ENCODE measurements at regions not wholly inside any gene's neighbourhood (a gene's known extent, or its start where the extent isn't known, plus 50 kb on each side); places are given as distances from the start of the nearest gene placed in this dataset.
A peak's percentile ranks its signal among the peaks of the same experiment; 100 is the strongest.

DNA sequence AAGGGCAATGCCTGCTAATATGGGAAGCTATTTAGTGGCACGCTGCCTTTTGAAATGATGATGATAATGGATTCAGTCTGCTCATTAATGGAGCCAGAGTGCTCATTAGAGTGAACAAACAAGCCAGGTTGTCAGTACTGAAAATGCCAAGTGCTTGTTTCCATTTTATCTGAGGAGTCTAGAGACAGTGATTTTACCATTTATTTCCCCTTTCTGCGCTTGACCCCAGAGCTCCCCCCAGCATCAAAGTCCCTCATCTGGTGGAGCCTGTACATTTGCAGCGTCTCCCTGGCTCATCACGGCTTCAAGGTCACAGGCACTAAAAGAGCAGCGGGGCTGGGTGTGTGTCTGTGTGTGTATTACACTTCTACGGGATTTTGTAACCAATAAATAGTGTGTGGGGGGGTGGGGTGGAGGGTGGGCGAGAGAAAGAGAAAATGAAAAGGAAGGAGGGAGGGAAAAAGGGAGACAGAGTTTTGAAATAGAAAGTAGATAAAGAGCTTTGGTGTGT, 553.8 kb downstream of the TFEC start (continued):
- TF ChIP-seq ZNF462 (CRISPR knock-in tag; IDR thresholded peaks at IDR 0.05) (no peak), EZH2 (IDR thresholded peaks at IDR 0.05; ENCODE audit: low read depth, unreplicated experiment) (no peak), EZH2phosphoT487 (IDR thresholded peaks at IDR 0.05; ENCODE audit: unreplicated experiment) (no peak)

DNA sequence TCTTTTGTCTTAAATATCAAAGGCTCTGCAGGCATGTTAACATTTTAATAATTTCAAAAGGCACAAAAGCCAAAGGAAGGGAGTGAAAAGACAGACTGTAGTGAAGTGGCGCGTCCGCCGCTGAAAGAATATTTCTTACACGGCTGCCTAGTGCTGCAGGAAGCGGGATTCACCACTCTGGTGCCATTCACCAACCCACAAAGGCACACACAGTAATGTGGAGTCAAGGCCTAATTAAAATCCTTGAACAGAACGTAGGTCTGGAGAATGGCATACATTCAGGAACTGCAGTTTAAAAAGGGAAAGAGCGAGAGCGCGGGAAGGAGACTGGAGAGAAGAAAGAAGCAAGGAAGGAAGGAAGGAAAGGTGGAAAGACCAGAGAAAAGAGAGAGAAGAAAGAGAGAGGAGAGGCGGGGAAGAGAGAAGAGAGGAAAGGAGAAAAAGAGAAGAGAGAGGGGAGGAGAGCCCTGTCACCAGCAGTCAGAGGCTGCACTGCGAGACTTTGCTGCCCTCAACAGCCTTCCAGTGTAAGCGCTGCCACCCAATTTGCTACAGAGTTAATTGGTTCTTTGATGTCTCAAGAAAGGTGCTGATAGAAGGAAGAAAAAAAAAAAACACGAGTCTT, 554.0 kb downstream of the MDFIC start:
- ATAC-seq (peak; percentile 80), DNase-seq (ENCODE audit: low spot score) (peak; percentile 68)
- no peaks in the 10 kb centered on the region for H3K36me3 ChIP-seq (ENCODE audit: insufficient read depth)
- H3K27me3 Mint-ChIP-seq (ENCODE audit: insufficient read depth, low read depth, poor library complexity): peaks cover 3% of the 10 kb centered on the region
- H2AFZ ChIP-seq: peak overlapping the region; percentile 83; the same call in 1 of the 2 replicates
- H3K27ac Mint-ChIP-seq: no peak overlapping the region
- H4K20me1 ChIP-seq (replicated peaks; ENCODE audit: insufficient read depth): no peaks in the 10 kb centered on the region
- no peaks in the 10 kb centered on the region for H3K9me2 ChIP-seq (ENCODE audit: insufficient read depth)
- no peaks in the 10 kb centered on the region for H3K9me3 Mint-ChIP-seq
- H3K27ac ChIP-seq (ENCODE audit: low read depth): no peak overlapping the region
- no peak for TF ChIP-seq POLR2AphosphoS5 (IDR thresholded peaks at IDR 0.05; ENCODE audit: low read depth)
- TF ChIP-seq, protein P1, sequence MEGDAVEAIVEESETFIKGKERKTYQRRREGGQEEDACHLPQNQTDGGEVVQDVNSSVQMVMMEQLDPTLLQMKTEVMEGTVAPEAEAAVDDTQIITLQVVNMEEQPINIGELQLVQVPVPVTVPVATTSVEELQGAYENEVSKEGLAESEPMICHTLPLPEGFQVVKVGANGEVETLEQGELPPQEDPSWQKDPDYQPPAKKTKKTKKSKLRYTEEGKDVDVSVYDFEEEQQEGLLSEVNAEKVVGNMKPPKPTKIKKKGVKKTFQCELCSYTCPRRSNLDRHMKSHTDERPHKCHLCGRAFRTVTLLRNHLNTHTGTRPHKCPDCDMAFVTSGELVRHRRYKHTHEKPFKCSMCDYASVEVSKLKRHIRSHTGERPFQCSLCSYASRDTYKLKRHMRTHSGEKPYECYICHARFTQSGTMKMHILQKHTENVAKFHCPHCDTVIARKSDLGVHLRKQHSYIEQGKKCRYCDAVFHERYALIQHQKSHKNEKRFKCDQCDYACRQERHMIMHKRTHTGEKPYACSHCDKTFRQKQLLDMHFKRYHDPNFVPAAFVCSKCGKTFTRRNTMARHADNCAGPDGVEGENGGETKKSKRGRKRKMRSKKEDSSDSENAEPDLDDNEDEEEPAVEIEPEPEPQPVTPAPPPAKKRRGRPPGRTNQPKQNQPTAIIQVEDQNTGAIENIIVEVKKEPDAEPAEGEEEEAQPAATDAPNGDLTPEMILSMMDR (conservative IDR thresholded peaks at IDR 0.05; ENCODE audit: low read depth in 2 of 2): peak; percentile 37 to 69
- TF ChIP-seq, protein P2, sequence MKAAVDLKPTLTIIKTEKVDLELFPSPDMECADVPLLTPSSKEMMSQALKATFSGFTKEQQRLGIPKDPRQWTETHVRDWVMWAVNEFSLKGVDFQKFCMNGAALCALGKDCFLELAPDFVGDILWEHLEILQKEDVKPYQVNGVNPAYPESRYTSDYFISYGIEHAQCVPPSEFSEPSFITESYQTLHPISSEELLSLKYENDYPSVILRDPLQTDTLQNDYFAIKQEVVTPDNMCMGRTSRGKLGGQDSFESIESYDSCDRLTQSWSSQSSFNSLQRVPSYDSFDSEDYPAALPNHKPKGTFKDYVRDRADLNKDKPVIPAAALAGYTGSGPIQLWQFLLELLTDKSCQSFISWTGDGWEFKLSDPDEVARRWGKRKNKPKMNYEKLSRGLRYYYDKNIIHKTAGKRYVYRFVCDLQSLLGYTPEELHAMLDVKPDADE (IDR thresholded peaks at IDR 0.05): no peak
- H3K4me2 ChIP-seq: peak overlapping the region; percentile 87
- H3K4me1 ChIP-seq (ENCODE audit: insufficient read depth): peaks cover 31% of the 10 kb centered on the region
- no peaks in the 10 kb centered on the region for H3F3A ChIP-seq (replicated peaks; ENCODE audit: low read depth)
- no peaks in the 10 kb centered on the region for H3K79me2 ChIP-seq (replicated peaks; ENCODE audit: insufficient read depth)
- peak overlapping the region; percentile 87 for H3K4me3 Mint-ChIP-seq
- H3K36me3 Mint-ChIP-seq (ENCODE audit: low read depth): no peaks in the 10 kb centered on the region
- peaks cover 40% of the 10 kb centered on the region for H3K27me3 ChIP-seq (ENCODE audit: insufficient read depth)
- H3K4me3 ChIP-seq: peak overlapping the region; percentile 83
- H3K4me1 Mint-ChIP-seq: peaks cover 17% of the 10 kb centered on the region
